H9 (cell line): ENCODE measurements at regions not wholly inside any gene's neighbourhood (a gene's known extent, or its start where the extent isn't known, plus 50 kb on each side); places are given as distances from the start of the nearest gene placed in this dataset.

Source experiments
- DNase-seq: peaks from one replicate; pipeline ENCODE4 v3.0.0-alpha.2; 2017
- H2AFZ ChIP-seq: one replicate; pipeline ENCODE4 v1.6.1; 2013; ENCODE audit warnings: mild to moderate bottlenecking, low read length, control low read depth, moderate library complexity
- H2AK5ac ChIP-seq: 2 replicates; pipeline ENCODE4 v1.6.1; 2013; ENCODE audit warnings: low read length, control low read depth, mixed read lengths; ENCODE audit not compliant: insufficient read length
- H2BK120ac ChIP-seq: one replicate; pipeline ENCODE4 v1.6.1; 2013; ENCODE audit warnings: low read depth, mild to moderate bottlenecking, low read length, control low read depth, inconsistent platforms; ENCODE audit not compliant: poor library complexity, severe bottlenecking
- H2BK12ac ChIP-seq: 2 replicates; pipeline ENCODE4 v1.6.1; 2013; ENCODE audit warnings: low read length, control low read depth, mixed read lengths, low read depth; ENCODE audit not compliant: insufficient read length
- H2BK15ac ChIP-seq: 2 replicates; pipeline ENCODE4 v1.6.1; 2013; ENCODE audit warnings: low read depth, low read length, control low read depth
- H2BK20ac ChIP-seq: one replicate; pipeline ENCODE4 v1.6.1; 2013; ENCODE audit warnings: low read depth, mild to moderate bottlenecking, low read length, control low read depth, inconsistent platforms; ENCODE audit not compliant: poor library complexity, severe bottlenecking
- H2BK5ac ChIP-seq: 2 replicates; pipeline ENCODE4 v1.6.1; 2013; ENCODE audit warnings: low read length, control low read depth, mixed read lengths; ENCODE audit not compliant: insufficient read length
- H3K14ac ChIP-seq: 2 replicates; pipeline ENCODE4 v1.6.1; 2013; ENCODE audit warnings: low read length, control low read depth; ENCODE audit not compliant: insufficient read depth
- H3K18ac ChIP-seq: 2 replicates; pipeline ENCODE4 v1.6.1; 2013; ENCODE audit warnings: low read depth, mild to moderate bottlenecking, mixed read lengths, low read length, control low read depth; ENCODE audit not compliant: insufficient read length
- H3K23ac ChIP-seq: 2 replicates; pipeline ENCODE4 v1.6.1; 2013; ENCODE audit warnings: low read length, control low read depth, mixed read lengths, low read depth; ENCODE audit not compliant: insufficient read length
- H3K23me2 ChIP-seq: 2 replicates; pipeline ENCODE4 v1.6.1; 2013; ENCODE audit warnings: low read depth, mild to moderate bottlenecking, mixed read lengths, low read length, control low read depth; ENCODE audit not compliant: insufficient read length, poor library complexity, severe bottlenecking
- H3K27ac ChIP-seq: 2 replicates; pipeline ENCODE4 v1.5.1; 2013; ENCODE audit warnings: low read length, control low read depth, mixed read lengths, low read depth; ENCODE audit not compliant: insufficient read length
- H3K27me3 ChIP-seq: 2 replicates; pipeline ENCODE4 v1.6.1; 2013; ENCODE audit warnings: low read length, control low read depth, inconsistent platforms; ENCODE audit not compliant: insufficient read depth
- H3K4ac ChIP-seq: 2 replicates; pipeline ENCODE4 v1.6.1; 2013; ENCODE audit warnings: low read depth, mild to moderate bottlenecking, control low read depth, inconsistent platforms, low read length, moderate library complexity
- H3K4me1 ChIP-seq: 2 replicates; pipeline ENCODE4 v1.6.1; 2013; ENCODE audit warnings: low read length, control low read depth, inconsistent platforms; ENCODE audit not compliant: insufficient read depth
- H3K4me2 ChIP-seq: 2 replicates; pipeline ENCODE4 v1.6.1; 2013; ENCODE audit warnings: low read length, control low read depth, mixed read lengths; ENCODE audit not compliant: insufficient read length, insufficient read depth
- H3K56ac ChIP-seq: 2 replicates; pipeline ENCODE4 v1.6.1; 2013; ENCODE audit warnings: low read depth, mild to moderate bottlenecking, mixed read lengths, low read length, control low read depth; ENCODE audit not compliant: insufficient read length
- H3K79me1 ChIP-seq: 2 replicates; pipeline ENCODE4 v1.6.1; 2013; ENCODE audit warnings: low read depth, mild to moderate bottlenecking, moderate library complexity, low read length, control low read depth, inconsistent platforms; ENCODE audit not compliant: insufficient read depth, poor library complexity, severe bottlenecking
- H3K79me2 ChIP-seq: 2 replicates; pipeline ENCODE4 v1.6.1; 2013; ENCODE audit warnings: low read length, control low read depth, inconsistent platforms; ENCODE audit not compliant: insufficient read depth
- H3K9ac ChIP-seq: 2 replicates; pipeline ENCODE4 v1.6.1; 2013; ENCODE audit warnings: low read length, control low read depth, mixed read lengths; ENCODE audit not compliant: insufficient read length; ENCODE audit errors: extremely low read depth
- H3K9me3 ChIP-seq: one replicate; pipeline ENCODE4 v1.6.1; 2013; ENCODE audit warnings: low read depth, low read length, inconsistent platforms; ENCODE audit not compliant: control insufficient read depth
- H3T11ph ChIP-seq: one replicate; pipeline ENCODE4 v1.6.1; 2013; ENCODE audit warnings: mild to moderate bottlenecking, low read length, control low read depth, inconsistent platforms
- H4K20me1 ChIP-seq: one replicate; pipeline ENCODE4 v1.6.1; 2013; ENCODE audit not compliant: control insufficient read depth, insufficient read length, insufficient read depth
- H4K5ac ChIP-seq: 2 replicates; pipeline ENCODE4 v1.6.1; 2013; ENCODE audit warnings: low read depth, mild to moderate bottlenecking, mixed read lengths, low read length, control low read depth; ENCODE audit not compliant: insufficient read length
- H4K8ac ChIP-seq: replicated peaks from 2 replicates; pipeline ENCODE4 v1.6.1; 2013; ENCODE audit warnings: low read length, control low read depth, mixed read lengths, low read depth; ENCODE audit not compliant: insufficient read length
- H4K91ac ChIP-seq: 2 replicates; pipeline ENCODE4 v1.6.1; 2013; ENCODE audit warnings: low read depth, mild to moderate bottlenecking, moderate library complexity, mixed read lengths, low read length, control low read depth; ENCODE audit not compliant: insufficient read length
- H3K27ac Mint-ChIP-seq, 3 experiments: 2 replicates in 2 of 3; 3 replicates in 1 of 3; pipeline ENCODE4 v1.8.0; 2020 to 2021; ENCODE audit warnings: mixed read lengths in 3 of 3, mild to moderate bottlenecking in 1 of 3, moderate library complexity in 1 of 3
- H3K27me3 Mint-ChIP-seq: 2 replicates; pipeline ENCODE4 v1.8.0; 2021; ENCODE audit warnings: low read depth, mild to moderate bottlenecking, moderate library complexity, mixed read lengths
- H3K36me3 Mint-ChIP-seq, 3 experiments: 2 replicates in 2 of 3; 3 replicates in 1 of 3; pipeline ENCODE4 v1.8.0; 2020 to 2021; ENCODE audit warnings: low read depth in 3 of 3, mixed read lengths in 3 of 3; ENCODE audit not compliant: insufficient read depth in 1 of 3
- H3K4me1 Mint-ChIP-seq, 2 experiments: 2 replicates each; pipeline ENCODE4 v1.8.0; 2020; ENCODE audit warnings: mixed read lengths in 2 of 2
- H3K4me3 Mint-ChIP-seq, 2 experiments: 2 replicates in 1 of 2; 3 replicates in 1 of 2; pipeline ENCODE4 v1.8.0; 2020 to 2021; ENCODE audit warnings: mild to moderate bottlenecking in 2 of 2, mixed read lengths in 2 of 2, moderate library complexity in 1 of 2
- H3K9me3 Mint-ChIP-seq, 2 experiments: 2 replicates in 1 of 2; 3 replicates in 1 of 2; pipeline ENCODE4 v1.8.0; 2020; ENCODE audit warnings: mild to moderate bottlenecking in 2 of 2, mixed read lengths in 2 of 2, moderate library complexity in 1 of 2
- CTCF ChIP-seq: fragments of 200-600 bp; sonication (generic); conservative IDR thresholded peaks from 3 replicates; pipeline ENCODE4 v1.8.0; 2021; ENCODE audit warnings: antibody characterized with exemption, mild to moderate bottlenecking
- WGBS: extraction: QIAGEN DNeasy Blood & Tissue Kit; methylation state at CpG from one replicate; pipeline ENCODE4 v1.1.7; 2013; ENCODE audit warnings: missing lambda C conversion rate, low lambda C conversion rate, mixed read lengths; ENCODE audit not compliant: insufficient read length; ENCODE audit errors: extremely low coverage; 5-methylcytosine and 5-hydroxymethylcytosine counted together

- Mint-ChIP-seq H3K36me3 (0 out of 7 replicates have a peak, but pooled peaks cover 0 to 1% (median 0%) of the 10 kb centered on the region in 3 experiments), H3K9me3 (no peaks in the 10 kb centered on the region; a peak in 1 of 5 replicates), H3K4me1 (no peaks in the 10 kb centered on the region; a peak in 1 of 4 replicates), H3K4me3 (no peak overlapping the region), H3K27ac (no peak overlapping the region), H3K27me3 (no peaks in the 10 kb centered on the region; the same call in 1 of the 2 replicates)
- H2AFZ ChIP-seq: no peak overlapping the region
- H4K20me1 ChIP-seq: no peaks in the 10 kb centered on the region
- no peak overlapping the region for H4K8ac ChIP-seq
- H3K14ac ChIP-seq: no peak overlapping the region
- no peak overlapping the region for H3K18ac ChIP-seq
- no peaks in the 10 kb centered on the region for H3K4me1 ChIP-seq
- no peak overlapping the region for H4K5ac ChIP-seq
- H3K27ac ChIP-seq: no peak overlapping the region
- no peak overlapping the region for H3K4ac ChIP-seq
- no peak for DNase-seq
- H3K56ac ChIP-seq: no peak overlapping the region
- no peak overlapping the region for H3T11ph ChIP-seq
- H4K91ac ChIP-seq: no peak overlapping the region
- no peaks in the 10 kb centered on the region for H3K79me1 ChIP-seq
- H2BK12ac ChIP-seq: no peak overlapping the region
- H2AK5ac ChIP-seq: no peak overlapping the region
- H3K23me2 ChIP-seq: no peaks in the 10 kb centered on the region
- no peak overlapping the region for H2BK15ac ChIP-seq
- no peaks in the 10 kb centered on the region for H3K79me2 ChIP-seq
- H2BK5ac ChIP-seq: no peak overlapping the region
- no CpG with 5 or more reads among the region's 5 CpGs for WGBS
- H3K27me3 ChIP-seq: no peaks in the 10 kb centered on the region; the same call in 1 of the 2 replicates
- peak; percentile 22; the same call in 1 of the 3 replicates for TF ChIP-seq CTCF
- H3K23ac ChIP-seq: no peak overlapping the region
- H2BK120ac ChIP-seq: no peak overlapping the region
- H3K4me2 ChIP-seq: no peak overlapping the region
- no peak overlapping the region for H3K9ac ChIP-seq
- no peaks in the 10 kb centered on the region for H3K9me3 ChIP-seq
- no peak overlapping the region for H2BK20ac ChIP-seq
These were observed 157.6 kb downstream of the LPIN1 start for GRCh38 chr2:11904029-11904428.
